Stimulated activated CD4-positive, alpha-beta T cell treated with anti-CD3 and anti-CD28 coated beads, TNF-alpha, amount 100 ng/mL, for 4 hours (primary cell): ENCODE measurements at regions not wholly inside any gene's neighbourhood (a gene's known extent, or its start where the extent isn't known, plus 50 kb on each side); places are given as distances from the start of the nearest gene placed in this dataset.

Source experiments
- DNase-seq, 3 experiments: peaks; one replicate each; pipeline ENCODE4 v3.0.0-alpha.2; 2020; ENCODE audit warnings: low read depth in 3 of 3

GRCh38 chr13:33372251-33372919, 86.8 kb upstream of the STARD13 start:
- no peak for DNase-seq

GRCh38 chr13:33373624-33374023, 88.1 kb upstream of the STARD13 start:
- DNase-seq = no peak

- DNase-seq = no peak
These were observed 89.9 kb upstream of the STARD13 start for GRCh38 chr13:33375421-33375820.

- no peak for DNase-seq
These were observed 90.7 kb upstream of the STARD13 start for GRCh38 chr13:33376212-33376611.

- no peak for DNase-seq
These were observed 91.9 kb upstream of the STARD13 start for GRCh38 chr13:33377411-33377810.

GRCh38 chr13:33377825-33378224, 92.3 kb upstream of the STARD13 start:
- DNase-seq = no peak

- no peak for DNase-seq
These were observed 94.1 kb upstream of the STARD13 start for GRCh38 chr13:33379608-33380007.

- no peak for DNase-seq
These were observed 95.0 kb upstream of the STARD13 start for GRCh38 chr13:33380487-33381079.

- DNase-seq = no peak
These were observed 95.6 kb upstream of the STARD13 start for GRCh38 chr13:33381180-33381579.

GRCh38 chr13:33381906-33382305, 96.4 kb upstream of the STARD13 start:
- DNase-seq = no peak

- DNase-seq = no peak
These were observed 98.4 kb upstream of the STARD13 start for GRCh38 chr13:33383724-33384577.

- no peak for DNase-seq
These were observed 102.9 kb upstream of the STARD13 start for GRCh38 chr13:33388286-33388998.

- DNase-seq = no peak
These were observed 107.3 kb upstream of the STARD13 start for GRCh38 chr13:33392794-33393405.

- DNase-seq = no peak
These were observed 108.9 kb upstream of the STARD13 start for GRCh38 chr13:33394294-33394932.

- DNase-seq = no peak
These were observed 115.7 kb upstream of the STARD13 start for GRCh38 chr13:33401238-33401637.

- no peak for DNase-seq
These were observed 117.4 kb upstream of the STARD13 start for GRCh38 chr13:33402975-33403374.

- DNase-seq = no peak
These were observed 118.3 kb upstream of the STARD13 start for GRCh38 chr13:33403807-33404362.

GRCh38 chr13:33405371-33405770, 119.8 kb upstream of the STARD13 start:
- DNase-seq = no peak

- DNase-seq = no peak
These were observed 124.3 kb upstream of the STARD13 start for GRCh38 chr13:33409673-33410510.

- no peak for DNase-seq
These were observed 125.1 kb upstream of the STARD13 start for GRCh38 chr13:33410619-33411018.
